SK-N-SH treated with all-trans-retinoic acid at 6 μM for 48 hours (cell line): ENCODE measurements at regions not wholly inside any gene's neighbourhood (a gene's known extent, or its start where the extent isn't known, plus 50 kb on each side); places are given as distances from the start of the nearest gene placed in this dataset.

Source experiments
- ESRRG ChIP-seq: fragments of 250-450 bp; sonication (Bioruptor Pico); IDR thresholded peaks from 2 replicates; pipeline ENCODE4 v1.6.1; 2021; ENCODE audit warnings: mild to moderate bottlenecking
- TOX ChIP-seq: fragments of 250-450 bp; sonication (Bioruptor Pico); IDR thresholded peaks from 2 replicates; pipeline ENCODE4 v1.8.0; 2021; ENCODE audit warnings: mild to moderate bottlenecking, moderate library complexity, borderline replicate concordance
- ZFP3 ChIP-seq: fragments of 250-450 bp; sonication (Bioruptor Pico); IDR thresholded peaks from 2 replicates; pipeline ENCODE4 v1.5.0; 2020; ENCODE audit warnings: mild to moderate bottlenecking, moderate library complexity

GRCh38 chr12:89177802-89178395 lies 174.4 kb downstream of the DUSP6 start:
- TF ChIP-seq ESRRG (CRISPR knock-in tag) (no peak), TOX (CRISPR knock-in tag) (no peak), ZFP3 (CRISPR knock-in tag) (no peak)
